ENCODE measurements at regions not wholly inside any gene's neighbourhood (a gene's known extent, or its start where the extent isn't known, plus 50 kb on each side); places are given as distances from the start of the nearest gene placed in this dataset.

DNA sequence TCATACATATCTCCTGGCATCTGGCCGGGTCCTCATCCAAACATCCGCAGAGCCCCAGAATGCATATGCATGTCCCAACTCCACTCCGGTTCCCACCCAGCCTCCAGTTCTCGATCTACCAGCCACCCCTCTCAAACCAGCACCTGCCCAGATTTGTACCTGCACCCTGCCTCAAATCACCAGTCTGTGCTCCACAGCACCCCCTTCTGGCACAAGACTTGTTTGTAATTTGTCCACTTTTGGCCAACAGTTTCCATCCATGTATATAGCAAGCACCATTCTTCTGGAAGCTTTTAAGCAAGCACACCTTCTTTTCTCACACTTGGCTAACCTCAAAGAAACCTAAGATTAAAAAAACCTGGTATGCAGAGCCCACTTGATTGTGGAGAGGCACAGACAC lies 644.1 kb downstream of the MID1IP1 start:
- TF ChIP-seq, protein P1, sequence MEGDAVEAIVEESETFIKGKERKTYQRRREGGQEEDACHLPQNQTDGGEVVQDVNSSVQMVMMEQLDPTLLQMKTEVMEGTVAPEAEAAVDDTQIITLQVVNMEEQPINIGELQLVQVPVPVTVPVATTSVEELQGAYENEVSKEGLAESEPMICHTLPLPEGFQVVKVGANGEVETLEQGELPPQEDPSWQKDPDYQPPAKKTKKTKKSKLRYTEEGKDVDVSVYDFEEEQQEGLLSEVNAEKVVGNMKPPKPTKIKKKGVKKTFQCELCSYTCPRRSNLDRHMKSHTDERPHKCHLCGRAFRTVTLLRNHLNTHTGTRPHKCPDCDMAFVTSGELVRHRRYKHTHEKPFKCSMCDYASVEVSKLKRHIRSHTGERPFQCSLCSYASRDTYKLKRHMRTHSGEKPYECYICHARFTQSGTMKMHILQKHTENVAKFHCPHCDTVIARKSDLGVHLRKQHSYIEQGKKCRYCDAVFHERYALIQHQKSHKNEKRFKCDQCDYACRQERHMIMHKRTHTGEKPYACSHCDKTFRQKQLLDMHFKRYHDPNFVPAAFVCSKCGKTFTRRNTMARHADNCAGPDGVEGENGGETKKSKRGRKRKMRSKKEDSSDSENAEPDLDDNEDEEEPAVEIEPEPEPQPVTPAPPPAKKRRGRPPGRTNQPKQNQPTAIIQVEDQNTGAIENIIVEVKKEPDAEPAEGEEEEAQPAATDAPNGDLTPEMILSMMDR (tag by site-specific recombination; IDR thresholded peaks at IDR 0.05) = no peak
- TF ChIP-seq, protein P2, sequence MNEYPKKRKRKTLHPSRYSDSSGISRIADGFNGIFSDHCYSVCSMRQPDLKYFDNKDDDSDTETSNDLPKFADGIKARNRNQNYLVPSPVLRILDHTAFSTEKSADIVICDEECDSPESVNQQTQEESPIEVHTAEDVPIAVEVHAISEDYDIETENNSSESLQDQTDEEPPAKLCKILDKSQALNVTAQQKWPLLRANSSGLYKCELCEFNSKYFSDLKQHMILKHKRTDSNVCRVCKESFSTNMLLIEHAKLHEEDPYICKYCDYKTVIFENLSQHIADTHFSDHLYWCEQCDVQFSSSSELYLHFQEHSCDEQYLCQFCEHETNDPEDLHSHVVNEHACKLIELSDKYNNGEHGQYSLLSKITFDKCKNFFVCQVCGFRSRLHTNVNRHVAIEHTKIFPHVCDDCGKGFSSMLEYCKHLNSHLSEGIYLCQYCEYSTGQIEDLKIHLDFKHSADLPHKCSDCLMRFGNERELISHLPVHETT (tag by site-specific recombination; IDR thresholded peaks at IDR 0.05) = no peak
- TF ChIP-seq KLF9 (tag by site-specific recombination; IDR thresholded peaks at IDR 0.05; ENCODE audit: low read depth) (no peak), ZNF677 (tag by site-specific recombination; IDR thresholded peaks at IDR 0.05) (no peak), ZBTB17 (tag by site-specific recombination; IDR thresholded peaks at IDR 0.05) (no peak), REPIN1 (tag by site-specific recombination; IDR thresholded peaks at IDR 0.05; ENCODE audit: low read depth) (no peak), ZNF776 (tag by site-specific recombination; IDR thresholded peaks at IDR 0.05; ENCODE audit: borderline replicate concordance) (no peak), ZNF558 (tag by site-specific recombination; IDR thresholded peaks at IDR 0.05) (no peak), ZNF416 (tag by site-specific recombination; IDR thresholded peaks at IDR 0.05) (no peak), ZNF48 (tag by site-specific recombination; IDR thresholded peaks at IDR 0.05) (no peak), KLF16 (tag by site-specific recombination; IDR thresholded peaks at IDR 0.05) (no peak)
- TF ChIP-seq, protein P3, sequence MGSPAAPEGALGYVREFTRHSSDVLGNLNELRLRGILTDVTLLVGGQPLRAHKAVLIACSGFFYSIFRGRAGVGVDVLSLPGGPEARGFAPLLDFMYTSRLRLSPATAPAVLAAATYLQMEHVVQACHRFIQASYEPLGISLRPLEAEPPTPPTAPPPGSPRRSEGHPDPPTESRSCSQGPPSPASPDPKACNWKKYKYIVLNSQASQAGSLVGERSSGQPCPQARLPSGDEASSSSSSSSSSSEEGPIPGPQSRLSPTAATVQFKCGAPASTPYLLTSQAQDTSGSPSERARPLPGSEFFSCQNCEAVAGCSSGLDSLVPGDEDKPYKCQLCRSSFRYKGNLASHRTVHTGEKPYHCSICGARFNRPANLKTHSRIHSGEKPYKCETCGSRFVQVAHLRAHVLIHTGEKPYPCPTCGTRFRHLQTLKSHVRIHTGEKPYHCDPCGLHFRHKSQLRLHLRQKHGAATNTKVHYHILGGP (tag by site-specific recombination; IDR thresholded peaks at IDR 0.05) = no peak

Measured in HEK293 (cell line).